HCT116 (cell line): ENCODE measurements at regions not wholly inside any gene's neighbourhood (a gene's known extent, or its start where the extent isn't known, plus 50 kb on each side); places are given as distances from the start of the nearest gene placed in this dataset.

Experiments
- ATAC-seq: fragments of 200-7000 bp; cut with Tn5 transposase; 2 replicates; pipeline ENCODE4 v1.9.1; 2020; ENCODE audit warnings: mild to moderate bottlenecking, moderate library complexity
- BruUV-seq: library from RNA; stranded (reverse); fragments of 400-500 nt; replicated peaks from 2 replicates; lab custom pipeline; 2021; lab: Mats Ljungman, UMichigan
- CTCF ChIA-PET: fragments of 300-600 bp; sonication (Branson Sonifier 250); formaldehyde crosslinking; loops from one replicate; lab custom pipeline; 2021; ENCODE audit warnings: antibody characterized with exemption; lab: Charles Lee
- POLR2A ChIA-PET: fragments of 300-600, 350-600 bp; sonication (Branson Sonifier 250); formaldehyde crosslinking; loops from one replicate; lab custom pipeline; 2021; ENCODE audit warnings: antibody characterized with exemption; lab: Charles Lee
- RAD21 ChIA-PET, 2 experiments: fragments of 300-600 bp; sonication (Branson Sonifier 250); formaldehyde crosslinking; loops; one replicate each; lab custom pipeline; 2023; ENCODE audit warnings: low total read pairs in 2 of 2; ENCODE audit not compliant: uncharacterized antibody in 2 of 2, unreplicated experiment in 2 of 2, low non-redundant PET in 1 of 2; lab: Charles Lee
- DNase-seq: peaks from one replicate; pipeline ENCODE4 v3.0.0-alpha.2; 2010; ENCODE audit warnings: low read depth, low spot score
- H2AFZ ChIP-seq: fragments of 200-600 bp; shearing (Covaris generic), sonication (generic); 2 replicates; pipeline ENCODE4 v1.6.1; 2017; ENCODE audit warnings: low read depth, mixed run types, mixed read lengths, antibody characterized with exemption, low read length; ENCODE audit not compliant: poor library complexity, severe bottlenecking
- H3K27ac ChIP-seq: 2 replicates; pipeline ENCODE4 v1.5.1; 2012; ENCODE audit warnings: low read depth, low read length
- H3K27me3 ChIP-seq: fragments of 200-600 bp; sonication (generic); 2 replicates; pipeline ENCODE4 v1.6.1; 2016; ENCODE audit warnings: mixed run types, low read length, mixed read lengths; ENCODE audit not compliant: insufficient read depth
- H3K36me3 ChIP-seq, 2 experiments: fragments of 200-500 bp in 1 of 2; fragments of 200-600 bp in 1 of 2; sonication (Bioruptor generic) in 1 of 2; sonication (generic) in 1 of 2; 2 replicates each; pipeline versions ENCODE4 v1.5.1 to v1.6.1; 2014 to 2016; ENCODE audit warnings: low read length in 2 of 2, inconsistent platforms in 1 of 2, mixed read lengths in 1 of 2, mixed run types in 1 of 2; ENCODE audit not compliant: insufficient read depth in 2 of 2, control insufficient read depth in 1 of 2
- H3K4me1 ChIP-seq, 2 experiments: fragments of 200-600 bp in 1 of 2; sonication (generic) in 1 of 2; 2 replicates each; pipeline versions ENCODE4 v1.5.1 to v1.6.1; 2012 to 2017; ENCODE audit warnings: low read length in 2 of 2, inconsistent platforms in 1 of 2, mild to moderate bottlenecking in 1 of 2, mixed read lengths in 1 of 2, mixed run types in 1 of 2, moderate library complexity in 1 of 2; ENCODE audit not compliant: insufficient read depth in 2 of 2, control insufficient read depth in 1 of 2
- H3K4me2 ChIP-seq: fragments of 200-600 bp; sonication (generic); 2 replicates; pipeline ENCODE4 v1.6.1; 2017; ENCODE audit warnings: mixed run types, low read length, mixed read lengths
- H3K4me3 ChIP-seq, 2 experiments: fragments of 200-600 bp in 1 of 2; sonication (generic) in 1 of 2; replicated peaks in 1 of 2; 2 replicates each; pipeline ENCODE4 v1.5.1; 2011 to 2016; ENCODE audit warnings: low read length in 2 of 2, control low read depth in 1 of 2, low read depth in 1 of 2, mild to moderate bottlenecking in 1 of 2, mixed read lengths in 1 of 2, mixed run types in 1 of 2
- H3K79me2 ChIP-seq: fragments of 200-600 bp; sonication (generic); 2 replicates; pipeline ENCODE4 v1.6.1; 2017; ENCODE audit warnings: mild to moderate bottlenecking, mixed run types, low read length, moderate library complexity, mixed read lengths; ENCODE audit not compliant: insufficient read depth
- H3K9ac ChIP-seq: fragments of 200-600 bp; sonication (generic); 2 replicates; pipeline ENCODE4 v1.6.1; 2016; ENCODE audit warnings: low read length, mixed read lengths
- H3K9me2 ChIP-seq: fragments of 200-600 bp; sonication (generic), shearing (Covaris generic); 2 replicates; pipeline ENCODE4 v1.6.1; 2017; ENCODE audit warnings: mixed run types, mild to moderate bottlenecking, moderate library complexity; ENCODE audit not compliant: insufficient read depth
- H3K9me3 ChIP-seq, 2 experiments: fragments of 200-500 bp in 1 of 2; fragments of 200-600 bp in 1 of 2; sonication (Bioruptor generic) in 1 of 2; sonication (generic) in 1 of 2; 2 replicates each; pipeline ENCODE4 v1.6.1; 2014 to 2017; ENCODE audit warnings: low read length in 2 of 2, mixed read lengths in 2 of 2, inconsistent platforms in 1 of 2, low read depth in 1 of 2, mild to moderate bottlenecking in 1 of 2, mixed run types in 1 of 2, moderate library complexity in 1 of 2; ENCODE audit not compliant: control insufficient read depth in 1 of 2, insufficient read depth in 1 of 2
- H4K20me1 ChIP-seq: fragments of 200-600 bp; sonication (generic), shearing (Covaris generic); 2 replicates; pipeline ENCODE4 v1.6.1; 2017; ENCODE audit warnings: mixed run types, mild to moderate bottlenecking, moderate library complexity; ENCODE audit not compliant: insufficient read depth
- ATF3 ChIP-seq: IDR thresholded peaks from 2 replicates; pipeline ENCODE4 v1.6.1; 2012
- CBX3 ChIP-seq: IDR thresholded peaks from 2 replicates; pipeline ENCODE4 v1.6.1; 2012; ENCODE audit warnings: low read depth
- CEBPB ChIP-seq: IDR thresholded peaks from 2 replicates; pipeline ENCODE4 v1.6.1; 2012; ENCODE audit warnings: low read depth
- EGR1 ChIP-seq: IDR thresholded peaks from 2 replicates; pipeline ENCODE4 v1.6.1; 2012; ENCODE audit warnings: low read depth
- EZH2 ChIP-seq: fragments of 200-600 bp; sonication (generic); IDR thresholded peaks from 2 replicates; pipeline ENCODE4 v1.6.1; 2017; ENCODE audit warnings: antibody characterized with exemption, mixed run types
- EZH2phosphoT487 ChIP-seq: fragments of 200-600 bp; IDR thresholded peaks from 2 replicates; pipeline ENCODE4 v1.6.1; 2018; ENCODE audit warnings: antibody characterized with exemption, borderline replicate concordance
- FOSL1 ChIP-seq: IDR thresholded peaks from 2 replicates; pipeline ENCODE4 v1.6.1; 2012; ENCODE audit warnings: low read depth
- JUND ChIP-seq: IDR thresholded peaks from 2 replicates; pipeline ENCODE4 v1.6.1; 2012
- MAX ChIP-seq: IDR thresholded peaks from 2 replicates; pipeline ENCODE4 v1.6.1; 2012
- POLR2A ChIP-seq: IDR thresholded peaks from 2 replicates; pipeline ENCODE4 v1.7.0; 2011; ENCODE audit warnings: borderline replicate concordance; ENCODE audit not compliant: insufficient read depth, insufficient read length; ENCODE audit errors: extremely low read depth
- POLR2AphosphoS5 ChIP-seq: IDR thresholded peaks from 2 replicates; pipeline ENCODE4 v1.6.1; 2011; ENCODE audit warnings: mild to moderate bottlenecking, low read depth, low read length, moderate library complexity
- RAD21 ChIP-seq: IDR thresholded peaks from 2 replicates; pipeline ENCODE4 v1.6.1; 2012; ENCODE audit warnings: low read depth, mild to moderate bottlenecking
- SIN3A ChIP-seq: IDR thresholded peaks from 2 replicates; pipeline ENCODE4 v1.6.1; 2012; ENCODE audit warnings: low read depth
- SP1 ChIP-seq: IDR thresholded peaks from 2 replicates; pipeline ENCODE4 v1.6.1; 2012; ENCODE audit warnings: low read depth
- SRF ChIP-seq: IDR thresholded peaks from 2 replicates; pipeline ENCODE4 v1.6.1; 2012; ENCODE audit warnings: low read depth
- TCF7L2 ChIP-seq: IDR thresholded peaks from 2 replicates; pipeline ENCODE4 v1.7.0; 2011; ENCODE audit warnings: borderline replicate concordance, inconsistent platforms; ENCODE audit not compliant: insufficient read depth, insufficient read length; ENCODE audit errors: extremely low read depth
- ZBTB33 ChIP-seq: IDR thresholded peaks from 2 replicates; pipeline ENCODE4 v1.6.1; 2011; ENCODE audit warnings: mild to moderate bottlenecking, low read length, moderate library complexity; ENCODE audit not compliant: insufficient replicate concordance; ENCODE audit errors: extremely low read depth
- ZFX ChIP-seq: fragments of 450-650 bp; IDR thresholded peaks from 2 replicates; pipeline ENCODE4 v1.6.1; 2017
- intact Hi-C: fragments of 100-400 bp; cut with micrococcal nuclease; formaldehyde crosslinking; loops from 2 replicates; pipeline ENCODE4 v1.10.0; 2022

GRCh38 chr7:3138206-3138605 is 94.5 kb upstream of the CARD11 start:
- intact Hi-C loops, result no loop called here
- no peaks in the 10 kb centered on the region for H3K9me3 ChIP-seq
- no peaks in the 10 kb centered on the region for H3K36me3 ChIP-seq
- TF ChIP-seq ZBTB33 (no peak), EGR1 (no peak), SRF (no peak), ATF3 (no peak), FOSL1 (no peak), CEBPB (no peak), POLR2A (no peak), JUND (no peak), SIN3A (no peak), EZH2phosphoT487 (no peak)
- H3K27me3 ChIP-seq, result peaks cover 6% of the 10 kb centered on the region; the same call in 1 of the 2 replicates
- H4K20me1 ChIP-seq, result no peaks in the 10 kb centered on the region
- RAD21 ChIA-PET, result no interaction called here
- DNase-seq (no peak), ATAC-seq (no peak)
- no peaks in the 10 kb centered on the region for H3K4me1 ChIP-seq
- no peak overlapping the region for H3K4me2 ChIP-seq
- no peak overlapping the region for H3K4me3 ChIP-seq
- H3K27ac ChIP-seq, result no peak overlapping the region
- CTCF ChIA-PET, result no interaction called here
- no TSS peak for BruUV-seq
- no peak overlapping the region for H2AFZ ChIP-seq
- H3K9ac ChIP-seq, result no peak overlapping the region
- no peaks in the 10 kb centered on the region for H3K79me2 ChIP-seq
- POLR2A ChIA-PET, result no interaction called here
- H3K9me2 ChIP-seq, result no peaks in the 10 kb centered on the region

GRCh38 chr7:3138997-3139396 is 95.3 kb upstream of the CARD11 start:
- POLR2A ChIA-PET, result no interaction called here
- intact Hi-C loops, result no loop called here
- Histone ChIP-seq H3K79me2 (no peaks in the 10 kb centered on the region), H4K20me1 (no peaks in the 10 kb centered on the region), H3K4me2 (no peak overlapping the region), H2AFZ (no peak overlapping the region), H3K9me2 (no peaks in the 10 kb centered on the region), H3K27ac (no peak overlapping the region), H3K4me3 (no peak overlapping the region), H3K9me3 (no peaks in the 10 kb centered on the region), H3K36me3 (no peaks in the 10 kb centered on the region), H3K27me3 (peaks cover 6% of the 10 kb centered on the region; the same call in 1 of the 2 replicates), H3K4me1 (no peaks in the 10 kb centered on the region), H3K9ac (no peak overlapping the region)
- ATAC-seq (no peak), DNase-seq (no peak)
- BruUV-seq, result no TSS peak
- CTCF ChIA-PET, result no interaction called here
- RAD21 ChIA-PET, result no interaction called here
- TF ChIP-seq SRF (no peak), FOSL1 (no peak), CEBPB (no peak), RAD21 (no peak), EGR1 (no peak), ZFX (no peak), POLR2AphosphoS5 (no peak), EZH2 (no peak), EZH2phosphoT487 (no peak), SP1 (no peak), CBX3 (no peak), POLR2A (no peak), JUND (no peak), MAX (no peak), TCF7L2 (no peak)
